GM19452 (cell line): ENCODE measurements at regions not wholly inside any gene's neighbourhood (a gene's known extent, or its start where the extent isn't known, plus 50 kb on each side); places are given as distances from the start of the nearest gene placed in this dataset.

Experiments
- ATAC-seq: cut with Tn5 transposase; IDR thresholded peaks from one replicate; pipeline ENCODE4 v1.9.1; 2021; ENCODE audit not compliant: unreplicated experiment

GRCh38 chr14:100673085-100673806 lies 53.4 kb upstream of the DLK1 start:
- ATAC-seq = no peak

GRCh38 chr14:100673807-100674154 lies 52.9 kb upstream of the DLK1 start:
- no peak for ATAC-seq

- no peak for ATAC-seq
Measured at GRCh38 chr14:100674428-100674827, 52.3 kb upstream of the DLK1 start.

- ATAC-seq = no peak
Measured at GRCh38 chr14:100674897-100675619, 51.6 kb upstream of the DLK1 start.

- ATAC-seq = no peak
Measured at GRCh38 chr14:100675699-100676684, 50.7 kb upstream of the DLK1 start.
